Stimulated activated CD4-positive, alpha-beta T cell treated with anti-CD3 and anti-CD28 coated beads, TNF-alpha, amount 100 ng/mL, for 1 hour (primary cell): ENCODE measurements at regions not wholly inside any gene's neighbourhood (a gene's known extent, or its start where the extent isn't known, plus 50 kb on each side); places are given as distances from the start of the nearest gene placed in this dataset.

Source experiments
- DNase-seq, 3 donors: peaks; one replicate each; pipeline ENCODE4 v3.0.0-alpha.2; 2020; ENCODE audit warnings: low read depth in 3 of 3, low spot score in 1 of 3

DNA sequence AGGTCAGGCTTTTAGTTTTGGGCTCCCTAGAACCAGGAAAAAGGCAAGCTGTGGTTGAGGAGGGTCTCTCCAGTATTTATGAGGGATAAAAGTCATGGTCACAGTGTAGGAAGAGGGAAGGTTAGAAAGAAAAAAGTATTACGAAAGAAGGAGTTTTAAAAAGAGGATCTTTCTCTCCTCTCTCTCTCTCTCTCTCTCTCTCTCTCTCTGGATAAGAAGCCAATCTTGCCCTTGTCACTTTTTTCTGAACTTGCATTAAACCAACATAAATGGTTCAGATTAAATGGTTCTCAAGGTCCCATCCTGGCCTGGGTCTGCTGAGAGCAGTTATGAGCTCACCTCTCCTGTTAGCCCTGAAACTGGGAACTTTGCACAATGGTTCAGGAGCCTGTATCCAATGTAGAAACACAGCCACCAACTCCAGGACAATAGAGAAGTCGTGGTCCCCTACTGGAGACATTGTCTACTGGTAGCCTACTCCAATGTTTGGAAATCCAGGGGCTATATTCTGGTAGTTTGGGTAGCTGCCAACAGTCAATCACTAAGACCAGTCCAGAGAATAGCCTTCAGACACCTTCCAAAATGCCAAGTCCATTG lies 131.9 kb downstream of the DAD1 start:
- no peak for DNase-seq

- DNase-seq, result no peak
Measured at GRCh38 chr14:22456421-22456820, 132.6 kb downstream of the DAD1 start.

DNA sequence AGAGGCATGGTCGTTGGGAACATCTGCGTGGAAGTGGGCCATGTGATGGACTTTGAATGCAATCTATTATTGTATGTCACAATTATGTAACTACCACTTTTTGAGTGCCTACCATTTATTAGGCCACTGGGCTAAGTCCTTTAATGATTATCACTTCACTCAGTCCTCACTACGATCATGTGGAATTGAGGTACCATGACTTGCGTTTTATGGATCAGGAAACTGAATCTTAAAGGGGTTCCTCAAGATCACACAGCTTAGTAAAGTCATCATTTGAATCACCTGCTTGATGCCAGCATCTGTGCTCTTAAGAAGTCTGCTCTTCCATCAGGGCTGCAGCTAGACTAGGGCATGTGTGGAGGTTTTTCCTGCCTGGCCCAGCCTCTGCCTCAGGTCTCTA lies 136.7 kb downstream of the DAD1 start:
- no peak for DNase-seq

- no peak for DNase-seq
Measured at GRCh38 chr14:22450266-22450665, 138.8 kb downstream of the DAD1 start.

DNA sequence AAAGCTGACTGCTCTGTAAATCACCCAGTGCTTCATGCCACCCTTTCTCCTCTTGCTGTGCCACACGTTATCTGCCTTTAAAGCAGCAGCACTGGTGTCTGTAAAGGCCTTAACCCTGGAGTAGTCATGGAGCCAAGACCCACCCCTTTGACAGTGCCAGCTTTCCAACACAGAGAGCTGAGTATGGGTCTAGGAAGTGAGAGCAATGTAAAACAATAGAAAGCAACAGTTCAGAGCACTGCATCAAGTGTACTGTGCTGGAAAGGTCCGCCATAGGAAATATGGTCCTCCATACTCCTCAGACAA lies 139.5 kb downstream of the DAD1 start:
- DNase-seq, result no peak

DNA sequence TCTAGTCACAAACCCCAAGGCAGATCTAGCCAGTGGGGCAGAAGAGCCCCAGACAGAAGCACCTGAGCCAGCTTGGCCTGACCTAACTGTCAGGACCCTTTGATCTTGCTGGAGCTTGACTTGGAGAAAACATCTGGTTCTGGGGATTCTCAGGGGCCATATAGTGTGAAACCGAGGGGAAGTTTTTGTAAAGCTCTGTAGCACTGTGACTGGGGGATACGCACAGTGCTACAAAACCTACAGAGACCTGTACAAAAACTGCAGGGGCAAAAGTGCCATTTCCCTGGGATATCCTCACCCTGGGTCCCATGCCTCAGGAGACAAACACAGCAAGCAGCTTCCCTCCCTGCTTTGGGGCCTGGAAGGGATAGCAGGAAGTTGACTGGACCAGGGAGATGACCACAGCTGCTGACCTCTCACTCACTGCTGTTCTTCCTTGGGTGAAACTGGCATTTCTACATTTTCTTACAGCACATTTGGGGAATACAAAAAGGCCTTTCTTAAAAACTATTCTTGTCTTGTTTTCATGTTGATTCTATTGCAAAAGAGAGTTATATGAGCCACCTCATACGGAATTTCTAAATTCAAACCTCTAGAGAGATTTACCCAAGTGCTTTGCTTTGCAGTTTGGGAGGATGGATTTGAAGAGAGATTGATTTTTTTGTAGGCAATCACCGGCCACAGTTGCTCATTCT lies 140.0 kb downstream of the DAD1 start:
- no peak for DNase-seq

DNA sequence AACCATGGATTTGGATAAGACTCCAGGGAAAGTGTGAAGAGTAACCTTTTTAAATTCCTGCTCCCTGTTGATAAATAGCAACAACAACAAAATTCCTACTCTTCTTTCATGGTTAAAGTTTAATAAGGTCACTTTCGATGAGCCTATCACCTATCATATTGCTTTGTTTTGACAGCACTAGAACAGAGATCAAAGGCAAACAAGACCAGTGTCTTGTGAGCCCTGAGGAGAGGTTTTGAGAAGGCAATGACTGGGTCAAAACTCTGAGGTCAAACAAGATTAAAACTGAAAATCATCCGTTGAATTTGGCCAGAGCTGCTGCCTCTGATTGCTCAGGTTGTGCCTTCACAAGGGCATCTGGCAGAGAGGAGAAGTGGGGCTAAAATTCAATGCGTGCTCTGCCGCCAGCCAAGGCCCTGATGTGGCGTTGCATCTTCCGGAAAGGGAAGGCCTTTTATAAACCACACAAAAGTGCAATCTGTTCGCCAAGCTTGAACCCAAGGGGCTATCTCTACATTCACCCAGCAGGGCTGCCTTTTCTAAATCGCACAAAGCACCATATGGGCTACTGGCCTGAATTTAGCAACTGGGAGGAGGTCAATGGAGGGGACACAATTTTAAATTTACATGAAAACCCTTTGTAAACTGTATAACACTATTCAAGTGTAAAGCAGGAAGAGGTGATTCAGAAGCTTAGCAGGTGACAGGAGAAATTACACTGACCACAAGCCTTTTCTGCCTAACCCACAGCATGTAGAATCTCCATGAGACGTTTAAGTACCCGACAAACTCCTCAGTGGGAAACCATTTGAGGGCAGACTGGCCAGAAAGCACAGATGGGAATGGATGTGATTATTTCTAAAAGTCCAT lies 140.8 kb downstream of the DAD1 start:
- no peak for DNase-seq

GRCh38 chr14:22438742-22439141 lies 150.3 kb downstream of the DAD1 start:
- no peak for DNase-seq

GRCh38 chr14:22434901-22435550 lies 154.0 kb downstream of the DAD1 start:
- no peak for DNase-seq

DNA sequence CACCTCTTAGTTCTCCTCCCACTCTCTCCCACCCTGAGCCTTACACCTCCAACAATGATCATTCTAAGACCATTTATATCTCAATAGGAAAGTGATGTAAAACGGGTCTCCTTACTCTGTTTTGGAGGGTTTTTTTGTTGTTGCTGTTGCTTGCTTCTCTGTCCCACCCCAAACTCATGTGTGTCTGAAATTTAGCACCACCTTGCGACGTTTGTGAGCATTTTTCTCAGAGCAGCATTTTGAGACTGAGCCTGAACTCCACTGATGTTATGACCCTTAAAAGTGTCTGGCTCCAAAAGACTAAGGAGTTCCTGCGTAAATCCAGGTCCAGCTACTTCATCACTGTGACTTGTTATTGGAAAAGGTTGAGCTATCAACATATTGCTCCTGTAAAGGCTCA lies 155.0 kb downstream of the DAD1 start:
- DNase-seq, result no peak

DNA sequence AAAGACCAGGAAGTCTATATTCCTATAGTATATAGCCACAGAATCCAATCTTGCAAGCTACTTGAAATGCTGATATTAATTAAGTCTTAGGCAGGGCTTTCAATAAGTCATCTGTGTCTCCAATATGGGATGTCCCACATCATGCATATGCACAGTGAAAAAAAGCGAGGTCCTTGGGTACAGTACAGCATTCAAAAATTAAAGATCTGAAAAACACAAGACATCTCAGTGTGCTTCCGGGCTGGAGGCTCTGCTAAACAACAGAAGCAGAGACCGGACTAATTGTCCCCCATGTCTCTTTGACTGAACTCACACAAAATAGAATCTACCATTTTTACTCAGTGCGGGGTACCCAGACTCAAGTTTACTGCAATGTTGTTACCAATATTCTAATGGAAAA lies 156.0 kb downstream of the DAD1 start:
- DNase-seq, result no peak

- no peak for DNase-seq
Measured at GRCh38 chr14:22432348-22432976, 156.6 kb downstream of the DAD1 start.

- no peak for DNase-seq
Measured at GRCh38 chr14:22429546-22430294, 159.3 kb downstream of the DAD1 start.

DNA sequence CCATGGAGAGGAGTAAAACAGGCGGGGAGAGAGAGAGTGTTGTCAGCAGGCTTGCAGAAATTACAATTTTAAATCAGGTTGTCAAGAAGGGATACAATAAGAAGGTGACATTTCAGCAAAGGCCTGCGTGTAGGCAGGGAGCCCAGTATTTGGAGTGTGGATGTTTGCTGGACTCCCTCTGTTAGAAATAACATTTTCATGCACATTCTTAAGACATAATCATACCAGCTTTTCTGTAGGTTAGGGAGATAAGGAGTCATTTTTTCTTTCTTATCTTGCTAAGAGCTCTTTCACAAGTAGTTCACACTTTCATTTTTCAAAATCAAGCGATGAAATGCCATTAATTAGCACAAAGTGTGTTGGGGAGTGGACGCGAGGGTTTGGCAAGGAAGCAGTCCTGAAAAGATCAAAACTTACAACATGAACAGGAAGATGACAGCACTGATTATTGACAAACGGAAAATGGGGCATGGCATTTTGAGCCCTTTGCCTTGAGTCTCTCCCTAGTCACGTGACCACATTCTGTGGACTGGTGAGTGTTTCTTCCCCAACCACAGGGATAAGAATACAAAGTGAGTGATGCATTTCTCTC lies 160.2 kb downstream of the DAD1 start:
- DNase-seq, result no peak

DNA sequence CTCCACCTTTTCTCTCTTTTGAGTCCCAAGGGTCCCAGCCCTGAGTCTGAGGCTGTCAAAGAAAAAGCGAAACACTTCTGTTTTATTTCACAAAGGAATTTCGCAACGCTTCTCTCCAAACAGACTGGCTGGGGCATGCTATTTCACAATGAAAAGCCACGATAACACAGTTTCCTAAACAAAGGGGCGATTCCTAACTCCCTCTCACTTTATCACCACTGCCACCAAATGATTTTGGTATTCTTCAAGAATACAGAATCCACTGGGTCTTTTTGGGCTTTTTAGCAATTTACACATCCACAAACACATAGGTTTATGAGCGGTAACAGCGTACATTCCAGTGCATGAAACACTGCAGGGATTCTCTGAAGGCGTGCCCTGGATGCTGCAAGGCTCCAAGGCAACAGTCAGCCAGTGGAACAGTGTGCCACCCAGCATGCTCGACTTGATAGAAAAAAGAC lies 161.2 kb downstream of the DAD1 start:
- DNase-seq, result no peak

GRCh38 chr14:22426711-22427110 lies 162.3 kb downstream of the DAD1 start:
- no peak for DNase-seq

GRCh38 chr14:22423958-22424357 lies 165.1 kb downstream of the DAD1 start:
- no peak for DNase-seq

DNA sequence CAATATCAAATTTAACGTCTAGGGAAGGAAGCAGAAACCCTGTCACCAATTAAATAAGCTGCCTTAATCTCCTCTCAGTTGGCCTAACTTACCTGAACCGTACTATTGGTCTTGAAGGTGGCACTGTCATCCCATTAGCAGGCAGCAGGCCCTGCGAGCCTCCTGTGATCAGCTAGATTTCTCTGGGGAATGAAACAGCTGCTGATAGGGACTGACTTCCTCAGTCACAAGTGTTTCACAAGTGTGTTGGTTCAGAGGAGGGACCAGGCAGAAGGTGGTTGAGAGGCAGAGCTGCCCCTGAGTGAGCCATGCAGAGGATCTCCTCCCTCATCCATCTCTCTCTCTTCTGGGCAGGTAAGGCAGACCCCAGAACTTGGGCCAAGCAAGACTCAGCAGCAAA lies 166.8 kb downstream of the DAD1 start:
- DNase-seq, result no peak

GRCh38 chr14:22420598-22421186 lies 168.3 kb downstream of the DAD1 start:
- no peak for DNase-seq

GRCh38 chr14:22419620-22420019 lies 169.4 kb downstream of the DAD1 start:
- DNase-seq, result no peak
